ENCODE measurements at regions not wholly inside any gene's neighbourhood (a gene's known extent, or its start where the extent isn't known, plus 50 kb on each side); places are given as distances from the start of the nearest gene placed in this dataset.

DNA sequence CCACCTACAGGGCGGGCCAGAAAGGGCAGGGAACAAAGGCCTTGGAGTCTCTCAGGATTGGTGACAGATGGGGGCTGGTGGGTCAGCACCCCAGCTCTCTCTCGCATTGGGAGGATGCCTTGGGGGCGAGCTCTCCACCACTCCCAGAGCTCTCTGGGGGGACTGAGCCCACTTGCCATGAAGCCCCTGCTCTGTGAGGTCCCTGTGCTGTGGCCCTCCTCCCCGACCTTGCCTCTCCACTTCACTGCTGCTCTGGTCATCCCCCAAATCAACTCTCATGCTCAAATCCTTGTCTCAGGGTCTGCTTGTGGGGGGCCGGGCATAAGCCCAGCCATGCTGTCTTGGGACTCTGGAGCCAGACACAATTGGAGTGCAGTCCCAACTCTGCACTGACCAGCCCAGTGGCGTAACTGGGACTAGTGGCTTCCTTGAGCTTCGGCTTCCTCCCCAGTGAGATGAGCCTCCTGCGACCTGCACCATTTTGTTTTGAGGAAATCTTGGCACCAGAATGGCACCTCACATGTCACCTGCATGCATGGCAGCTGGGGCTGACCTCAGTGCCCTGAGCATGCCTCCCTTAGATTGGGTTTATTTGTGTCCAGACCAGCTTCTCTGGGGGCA lies 184.5 kb downstream of the IRF8 start:
- FAIRE-seq (no peak), DNase-seq (ENCODE audit: insufficient read length, low spot score) (no peak)
- TF ChIP-seq, protein P1, sequence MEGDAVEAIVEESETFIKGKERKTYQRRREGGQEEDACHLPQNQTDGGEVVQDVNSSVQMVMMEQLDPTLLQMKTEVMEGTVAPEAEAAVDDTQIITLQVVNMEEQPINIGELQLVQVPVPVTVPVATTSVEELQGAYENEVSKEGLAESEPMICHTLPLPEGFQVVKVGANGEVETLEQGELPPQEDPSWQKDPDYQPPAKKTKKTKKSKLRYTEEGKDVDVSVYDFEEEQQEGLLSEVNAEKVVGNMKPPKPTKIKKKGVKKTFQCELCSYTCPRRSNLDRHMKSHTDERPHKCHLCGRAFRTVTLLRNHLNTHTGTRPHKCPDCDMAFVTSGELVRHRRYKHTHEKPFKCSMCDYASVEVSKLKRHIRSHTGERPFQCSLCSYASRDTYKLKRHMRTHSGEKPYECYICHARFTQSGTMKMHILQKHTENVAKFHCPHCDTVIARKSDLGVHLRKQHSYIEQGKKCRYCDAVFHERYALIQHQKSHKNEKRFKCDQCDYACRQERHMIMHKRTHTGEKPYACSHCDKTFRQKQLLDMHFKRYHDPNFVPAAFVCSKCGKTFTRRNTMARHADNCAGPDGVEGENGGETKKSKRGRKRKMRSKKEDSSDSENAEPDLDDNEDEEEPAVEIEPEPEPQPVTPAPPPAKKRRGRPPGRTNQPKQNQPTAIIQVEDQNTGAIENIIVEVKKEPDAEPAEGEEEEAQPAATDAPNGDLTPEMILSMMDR (IDR thresholded peaks at IDR 0.05; ENCODE audit: insufficient read depth, missing control alignments): no peak

DNA sequence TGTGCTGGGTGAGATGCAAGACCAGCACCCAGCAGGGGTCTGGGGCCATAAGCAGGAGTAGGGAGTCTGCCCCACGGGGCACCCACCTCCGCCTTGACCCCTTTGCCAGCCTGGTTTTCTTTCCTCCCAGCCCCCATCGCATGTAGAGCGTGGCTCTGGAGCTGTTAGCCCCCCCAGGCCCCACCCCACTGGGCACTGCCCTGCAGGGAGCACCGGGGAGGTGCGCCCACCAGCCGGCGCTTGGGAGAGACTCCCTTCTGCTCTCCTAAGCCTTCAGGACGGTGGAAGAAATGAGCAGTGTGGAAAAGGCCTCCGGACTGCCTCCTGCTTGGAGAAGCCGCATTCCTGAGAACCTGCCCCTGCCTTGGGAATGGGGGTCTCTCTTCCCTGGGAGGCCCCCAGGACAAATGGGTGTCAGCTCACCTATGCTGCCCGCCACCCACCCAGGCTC lies 186.2 kb downstream of the IRF8 start:
- no peak for FAIRE-seq
- TF ChIP-seq, protein P1 (IDR thresholded peaks at IDR 0.05; ENCODE audit: insufficient read depth, missing control alignments): no peak
- DNase-seq (ENCODE audit: insufficient read length, low spot score): no peak

DNA sequence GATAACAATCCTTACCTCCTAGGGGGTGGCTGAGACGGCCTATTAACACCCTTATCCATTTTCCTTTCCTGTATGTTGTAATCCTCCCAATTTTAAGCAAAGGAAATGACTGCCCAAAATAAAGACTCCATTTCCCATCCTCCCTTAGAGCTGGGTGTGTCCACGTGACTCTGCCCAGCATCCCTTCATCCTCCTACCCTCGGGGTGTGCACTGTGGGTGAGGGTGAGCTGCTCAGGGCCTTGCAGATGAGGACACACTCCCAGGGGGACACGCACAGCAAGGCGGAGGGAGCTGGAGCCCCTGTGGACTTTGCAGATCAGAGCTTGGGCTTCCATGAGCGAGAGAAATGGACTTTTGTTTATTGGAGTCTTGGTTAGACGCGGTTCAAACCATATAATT lies 186.8 kb downstream of the IRF8 start:
- FAIRE-seq (no peak), DNase-seq (ENCODE audit: insufficient read length, low spot score) (no peak)
- TF ChIP-seq, protein P1 (IDR thresholded peaks at IDR 0.05; ENCODE audit: insufficient read depth, missing control alignments): no peak

DNA sequence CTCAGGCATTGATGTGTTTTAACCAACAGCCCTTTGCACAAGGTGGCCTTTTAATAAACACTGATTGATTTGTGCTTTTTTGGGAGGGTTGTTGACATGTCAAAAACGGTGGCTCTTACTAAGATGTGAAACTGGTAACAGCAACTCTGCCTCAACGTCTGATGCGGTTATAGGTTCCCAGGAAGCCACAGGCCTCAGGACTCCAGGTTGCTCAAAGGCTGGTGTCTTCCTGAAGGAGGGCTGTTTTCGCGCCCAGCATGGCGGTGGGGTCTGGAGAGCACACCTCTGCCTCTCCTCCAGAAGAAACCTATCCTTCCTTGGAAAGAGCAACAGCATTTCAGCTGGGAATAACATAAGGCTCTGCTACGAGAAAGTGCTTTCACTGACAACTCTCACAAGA lies 187.5 kb downstream of the IRF8 start:
- no peak for DNase-seq (ENCODE audit: insufficient read length, low spot score)
- FAIRE-seq: no peak
- TF ChIP-seq, protein P1 (IDR thresholded peaks at IDR 0.05; ENCODE audit: insufficient read depth, missing control alignments): no peak

DNA sequence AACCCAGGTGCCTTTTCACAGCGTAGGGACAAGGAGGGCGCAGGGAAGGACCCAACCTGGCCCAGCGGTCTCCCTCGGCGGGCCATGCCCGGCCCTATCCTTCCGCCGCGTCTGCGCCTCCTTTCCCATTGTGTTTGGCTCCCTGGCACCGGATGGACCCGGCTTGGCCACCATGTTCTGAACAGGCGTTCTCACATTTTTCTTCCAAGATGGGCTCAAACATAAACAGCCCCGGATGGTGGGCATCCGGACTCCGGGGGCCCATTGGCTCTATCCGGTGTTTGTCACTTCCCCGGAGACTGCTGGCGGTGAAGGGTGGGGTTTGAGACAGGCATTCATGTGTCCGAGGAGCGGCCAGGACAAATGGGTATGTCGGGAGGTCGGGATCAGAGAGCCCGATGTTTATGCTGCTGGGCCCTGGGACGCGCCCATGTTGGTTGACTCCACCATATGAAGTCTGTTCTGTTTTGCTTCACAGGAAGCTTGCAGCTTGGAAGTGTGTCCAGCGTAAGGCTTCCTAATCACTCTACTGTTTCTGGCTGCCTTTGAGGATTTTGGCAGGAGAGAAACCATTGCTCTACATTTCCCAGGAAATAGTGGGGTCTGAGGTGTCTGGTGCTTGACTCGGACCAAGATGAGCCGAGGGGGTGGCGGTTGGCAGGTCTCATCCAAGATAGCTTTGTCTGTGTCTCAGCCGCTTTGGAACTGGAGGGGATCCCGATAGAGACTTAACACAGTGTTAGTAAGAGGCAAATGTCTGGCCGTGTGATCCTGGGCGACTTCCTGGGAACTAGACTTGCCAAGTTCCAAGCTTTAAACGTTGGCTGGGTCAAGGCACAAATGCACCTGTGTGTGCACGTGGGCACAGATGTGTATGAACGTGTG lies 188.3 kb downstream of the IRF8 start:
- no peak for DNase-seq (ENCODE audit: insufficient read length, low spot score)
- TF ChIP-seq, protein P1 (IDR thresholded peaks at IDR 0.05; ENCODE audit: insufficient read depth, missing control alignments): no peak
- no peak for FAIRE-seq

DNA sequence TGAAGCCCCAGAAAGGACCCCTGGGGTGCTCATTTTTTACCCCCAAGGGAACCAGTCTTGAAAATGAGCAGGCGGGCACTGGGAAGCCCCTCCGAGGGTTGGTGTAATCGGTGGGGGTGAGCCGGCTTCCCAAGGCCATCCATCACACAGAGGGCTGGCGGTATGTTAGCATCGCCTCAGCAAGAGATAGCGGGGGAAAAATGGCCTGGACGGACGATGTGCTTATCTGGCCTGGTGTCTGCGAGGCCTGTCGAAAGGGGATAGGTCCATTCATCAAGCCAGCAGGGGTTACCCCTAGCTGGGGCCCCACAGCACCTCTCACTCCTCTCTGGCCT lies 188.9 kb downstream of the IRF8 start:
- no peak for FAIRE-seq
- no peak for DNase-seq (ENCODE audit: insufficient read length, low spot score)
- TF ChIP-seq, protein P1 (IDR thresholded peaks at IDR 0.05; ENCODE audit: insufficient read depth, missing control alignments): no peak

DNA sequence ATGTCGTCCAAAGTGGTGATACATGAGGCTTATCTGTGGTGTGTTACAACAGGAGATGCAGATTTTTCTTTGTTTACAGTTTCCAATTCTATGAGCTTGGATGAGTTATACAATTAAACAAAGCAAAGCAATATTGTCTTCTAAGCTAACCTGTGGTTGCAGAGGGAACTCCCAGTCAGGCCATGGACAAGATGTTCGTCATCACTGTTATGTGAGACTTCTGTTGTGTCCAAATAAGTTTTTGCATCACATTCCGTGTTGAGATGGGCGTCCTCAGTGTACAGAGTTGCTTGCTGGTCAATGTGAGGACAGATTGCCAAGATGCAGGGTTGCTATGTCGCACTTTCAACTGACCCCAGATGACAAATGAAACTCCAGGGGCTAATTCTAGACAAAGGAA lies 189.3 kb downstream of the IRF8 start:
- FAIRE-seq (no peak), DNase-seq (ENCODE audit: insufficient read length, low spot score) (no peak)

More for the DNA sequence above, 189.3 kb downstream of the IRF8 start:
- TF ChIP-seq, protein P1 (IDR thresholded peaks at IDR 0.05; ENCODE audit: insufficient read depth, missing control alignments): no peak
